ENCODE measurements at regions not wholly inside any gene's neighbourhood (a gene's known extent, or its start where the extent isn't known, plus 50 kb on each side); places are given as distances from the start of the nearest gene placed in this dataset.
A peak's percentile ranks its signal among the peaks of the same experiment; 100 is the strongest.

DNA sequence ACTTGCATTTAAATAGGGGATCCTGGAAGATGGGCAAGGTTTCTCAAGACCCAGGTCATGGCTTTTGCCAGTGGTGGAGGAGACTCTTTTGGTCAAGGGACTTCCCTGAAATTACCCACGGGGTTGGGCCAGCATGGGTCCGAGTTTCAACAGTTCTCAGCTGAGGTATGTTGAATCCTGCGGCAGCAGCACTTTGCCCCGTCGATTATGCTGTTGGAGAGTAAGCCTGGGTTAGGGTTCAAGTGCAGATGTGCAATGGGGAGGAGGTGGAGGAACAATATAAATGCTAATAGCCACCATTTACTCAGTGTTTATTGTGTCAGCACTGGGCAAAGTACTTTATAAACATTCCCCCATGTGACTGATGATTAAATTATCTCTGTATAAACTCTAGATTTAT is 96.0 kb upstream of the GATA6 start:
- Histone ChIP-seq H3K27me3 (ENCODE audit: low read length) (no peaks in the 10 kb centered on the region), H4K20me1 (ENCODE audit: low read length) (no peaks in the 10 kb centered on the region), H3K9ac (ENCODE audit: low read length) (no peak overlapping the region), H3K4me3 (ENCODE audit: low read length) (no peak overlapping the region), H3K4me2 (ENCODE audit: low read length) (no peak overlapping the region), H3K9me2 (replicated peaks; ENCODE audit: low read length) (no peaks in the 10 kb centered on the region), H3K36me3 (ENCODE audit: low read depth, low read length) (no peaks in the 10 kb centered on the region), H3K4me1 (ENCODE audit: insufficient read depth, low read length) (no peaks in the 10 kb centered on the region), H2AFZ (ENCODE audit: low read length) (no peak overlapping the region), H3K9me3 (ENCODE audit: low read length) (no peaks in the 10 kb centered on the region), H3K27ac (ENCODE audit: low read length) (no peak overlapping the region), H3F3A (ENCODE audit: low read length, unreplicated experiment) (no peaks in the 10 kb centered on the region), H3K79me2 (ENCODE audit: low read length) (no peaks in the 10 kb centered on the region)
- intact Hi-C loops (cut with micrococcal nuclease) = no loop called here
- ATAC-seq (no peak), DNase-seq (no peak)
- ChIA-PET POLR2A (ENCODE audit: unreplicated experiment) (no interaction called here), CTCF (no interaction called here)
- TF ChIP-seq EZH2phosphoT487 (IDR thresholded peaks at IDR 0.05; ENCODE audit: borderline replicate concordance, low read length) (no peak), EZH2 (IDR thresholded peaks at IDR 0.05; ENCODE audit: low read length, unreplicated experiment) (no peak), CTCF (conservative IDR thresholded peaks at IDR 0.05; ENCODE audit: low read depth, low read length) (no peak)
- BruUV-seq (replicated peaks) = no TSS peak

DNA sequence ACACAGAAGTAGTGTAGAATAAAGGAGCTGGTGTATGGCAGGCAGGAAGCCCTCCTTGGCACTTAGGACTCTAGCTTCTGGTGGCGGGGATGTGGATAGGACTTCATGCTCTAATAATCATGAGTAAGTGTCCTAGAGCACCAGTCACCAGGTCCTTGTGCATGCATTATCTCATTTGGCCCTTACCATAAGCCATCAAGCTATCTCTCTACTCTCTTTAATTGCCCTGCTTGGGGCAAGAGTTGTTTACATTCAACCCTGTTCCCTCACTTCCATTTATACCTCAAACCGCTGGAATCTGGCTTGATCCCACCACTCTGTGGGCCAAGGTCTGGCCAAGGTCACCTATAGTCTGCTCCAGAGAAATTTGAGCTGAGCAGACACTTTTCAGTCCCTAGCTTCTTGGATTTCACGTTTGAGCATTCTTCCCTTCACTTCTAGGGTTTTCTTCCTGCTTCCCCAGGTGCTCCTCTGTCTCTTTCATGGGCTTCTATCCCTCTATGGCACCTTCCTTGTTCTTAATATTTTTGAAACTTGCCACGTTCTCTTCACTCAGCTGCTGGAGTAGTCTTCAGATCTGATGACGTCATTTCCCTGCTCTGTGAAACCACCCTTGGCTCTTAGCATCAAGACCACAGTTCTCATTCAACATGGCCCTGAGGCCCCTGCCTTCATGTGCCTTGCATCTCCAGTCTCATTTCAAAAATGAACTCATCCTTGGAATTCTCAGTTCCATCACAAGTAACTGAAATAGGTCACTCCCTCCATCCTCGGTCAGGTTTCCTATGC is 94.9 kb upstream of the GATA6 start:
- Histone ChIP-seq H3K36me3 (ENCODE audit: low read depth, low read length) (no peaks in the 10 kb centered on the region), H3K9me2 (replicated peaks; ENCODE audit: low read length) (no peaks in the 10 kb centered on the region), H3K79me2 (ENCODE audit: low read length) (no peaks in the 10 kb centered on the region), H3K4me2 (ENCODE audit: low read length) (no peak overlapping the region), H3K27ac (ENCODE audit: low read length) (no peak overlapping the region), H3K4me1 (ENCODE audit: insufficient read depth, low read length) (no peaks in the 10 kb centered on the region), H4K20me1 (ENCODE audit: low read length) (no peaks in the 10 kb centered on the region), H3K4me3 (ENCODE audit: low read length) (no peak overlapping the region), H3K9me3 (ENCODE audit: low read length) (no peaks in the 10 kb centered on the region), H3K27me3 (ENCODE audit: low read length) (no peaks in the 10 kb centered on the region), H3K9ac (ENCODE audit: low read length) (no peak overlapping the region), H3F3A (ENCODE audit: low read length, unreplicated experiment) (no peaks in the 10 kb centered on the region), H2AFZ (ENCODE audit: low read length) (no peak overlapping the region)
- ATAC-seq = no peak
- DNase-seq = no peak
- intact Hi-C loops (cut with micrococcal nuclease) = no loop called here
- no peak for TF ChIP-seq EZH2phosphoT487 (IDR thresholded peaks at IDR 0.05; ENCODE audit: borderline replicate concordance, low read length)
- no peak for TF ChIP-seq CTCF (conservative IDR thresholded peaks at IDR 0.05; ENCODE audit: low read depth, low read length)
- TF ChIP-seq EZH2 (IDR thresholded peaks at IDR 0.05; ENCODE audit: low read length, unreplicated experiment) = no peak
- no TSS peak for BruUV-seq (replicated peaks)
- POLR2A ChIA-PET (ENCODE audit: unreplicated experiment) = no interaction called here
- CTCF ChIA-PET = no interaction called here

GRCh38 chr18:22080035-22080434 is 89.4 kb upstream of the GATA6 start:
- Histone ChIP-seq H3K4me3 (ENCODE audit: low read length) (no peak overlapping the region), H3K9me2 (replicated peaks; ENCODE audit: low read length) (no peaks in the 10 kb centered on the region), H3K36me3 (ENCODE audit: low read depth, low read length) (no peaks in the 10 kb centered on the region), H3F3A (ENCODE audit: low read length, unreplicated experiment) (no peaks in the 10 kb centered on the region), H4K20me1 (ENCODE audit: low read length) (no peaks in the 10 kb centered on the region), H3K79me2 (ENCODE audit: low read length) (no peaks in the 10 kb centered on the region), H3K9me3 (ENCODE audit: low read length) (no peaks in the 10 kb centered on the region), H3K27me3 (ENCODE audit: low read length) (no peaks in the 10 kb centered on the region), H3K4me1 (ENCODE audit: insufficient read depth, low read length) (no peaks in the 10 kb centered on the region), H3K4me2 (ENCODE audit: low read length) (no peak overlapping the region), H3K9ac (ENCODE audit: low read length) (no peak overlapping the region), H2AFZ (ENCODE audit: low read length) (0 out of 2 replicates have a peak overlapping the region, but pooled peaks have one; percentile 22), H3K27ac (ENCODE audit: low read length) (no peak overlapping the region)
- TF ChIP-seq CTCF (conservative IDR thresholded peaks at IDR 0.05; ENCODE audit: low read depth, low read length) (no peak), EZH2phosphoT487 (IDR thresholded peaks at IDR 0.05; ENCODE audit: borderline replicate concordance, low read length) (no peak), EZH2 (IDR thresholded peaks at IDR 0.05; ENCODE audit: low read length, unreplicated experiment) (no peak)
- intact Hi-C loops (cut with micrococcal nuclease) = no loop called here
- POLR2A ChIA-PET (ENCODE audit: unreplicated experiment) = no interaction called here
- DNase-seq (no peak), ATAC-seq (no peak)
- CTCF ChIA-PET = no interaction called here
- BruUV-seq (replicated peaks) = no TSS peak
